Upper lobe of right lung (tissue), 1 donor: ENCODE measurements at regions not wholly inside any gene's neighbourhood (a gene's known extent, or its start where the extent isn't known, plus 50 kb on each side); places are given as distances from the start of the nearest gene placed in this dataset.

ENCODE experiments used
- ATAC-seq: fragments of 200-7000 bp; cut with Tn5 transposase; one replicate; pipeline ENCODE4 v1.9.1; 2020; ENCODE audit warnings: mild to moderate bottlenecking, moderate library complexity
- DNase-seq: peaks from one replicate; pipeline ENCODE4 v3.0.0-alpha.2; 2020
- H3K27ac ChIP-seq: fragments of 200-600 bp; one replicate; pipeline ENCODE4 v1.8.0; 2022
- H3K27me3 ChIP-seq: fragments of 200-600 bp; one replicate; pipeline ENCODE4 v1.8.0; 2022; ENCODE audit warnings: mild to moderate bottlenecking
- H3K36me3 ChIP-seq: fragments of 200-600 bp; one replicate; pipeline ENCODE4 v1.8.0; 2022
- H3K4me1 ChIP-seq: fragments of 200-600 bp; one replicate; pipeline ENCODE4 v1.8.0; 2022
- H3K4me3 ChIP-seq: fragments of 200-600 bp; one replicate; pipeline ENCODE4 v1.8.0; 2022; ENCODE audit warnings: mild to moderate bottlenecking
- H3K9me3 ChIP-seq: fragments of 200-600 bp; one replicate; pipeline ENCODE4 v1.8.0; 2022
- CTCF ChIP-seq: fragments of 200-600 bp; IDR thresholded peaks from one replicate; pipeline ENCODE4 v1.8.0; 2022; ENCODE audit warnings: antibody characterized with exemption
- intact Hi-C: fragments of 100-400 bp; cut with DNase I; formaldehyde crosslinking; loops from one replicate; pipeline ENCODE4 v1.11.0; 2022
- donor health status: DM: no; HTN: yes; CAD: no; lungs with severe emphysema.

DNA sequence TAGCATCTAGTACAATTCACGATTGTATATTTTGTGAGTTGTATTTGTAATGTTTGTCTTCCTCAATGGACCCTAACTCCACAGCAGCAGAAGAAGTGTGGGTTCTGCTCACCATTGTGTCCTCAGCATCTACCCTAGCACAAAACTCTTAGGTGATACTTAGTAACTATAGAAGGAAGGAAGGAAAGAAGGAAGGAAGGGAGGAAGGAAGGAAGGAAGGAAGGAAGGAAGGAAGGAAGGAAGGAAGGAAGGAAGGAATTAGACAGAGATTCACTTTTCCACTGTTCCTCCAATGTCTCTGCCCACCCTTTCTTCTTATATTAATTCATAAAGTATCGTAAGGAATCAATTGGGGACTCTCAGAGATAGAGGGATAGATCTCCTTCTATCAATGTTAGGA is 288.2 kb downstream of the NFIB start:
- DNase-seq, result no peak
- Histone ChIP-seq H3K4me1 (peaks cover 18% of the 10 kb centered on the region), H3K27ac (no peak overlapping the region), H3K4me3 (no peak overlapping the region), H3K27me3 (no peaks in the 10 kb centered on the region), H3K9me3 (no peaks in the 10 kb centered on the region), H3K36me3 (no peaks in the 10 kb centered on the region)
- no peak for TF ChIP-seq CTCF
- intact Hi-C loops, result no loop called here
- ATAC-seq, result no peak

- Histone ChIP-seq H3K27ac (no peak overlapping the region), H3K27me3 (no peaks in the 10 kb centered on the region), H3K9me3 (no peaks in the 10 kb centered on the region), H3K4me3 (no peak overlapping the region), H3K36me3 (no peaks in the 10 kb centered on the region), H3K4me1 (peaks cover 15% of the 10 kb centered on the region)
- DNase-seq (no peak), ATAC-seq (no peak)
- intact Hi-C loops, result no loop called here
- no peak for TF ChIP-seq CTCF
Observed at GRCh38 chr9:14023285-14023684, 290.7 kb downstream of the NFIB start.

GRCh38 chr9:14021871-14022525 is 291.9 kb downstream of the NFIB start:
- no peak overlapping the region for H3K4me3 ChIP-seq
- DNase-seq, result no peak
- no peak for TF ChIP-seq CTCF
- H3K27me3 ChIP-seq, result no peaks in the 10 kb centered on the region
- no peaks in the 10 kb centered on the region for H3K36me3 ChIP-seq
- no peaks in the 10 kb centered on the region for H3K9me3 ChIP-seq
- peaks cover 3% of the 10 kb centered on the region for H3K4me1 ChIP-seq
- intact Hi-C loops, result no loop called here
- H3K27ac ChIP-seq, result no peak overlapping the region
- no peak for ATAC-seq

DNA sequence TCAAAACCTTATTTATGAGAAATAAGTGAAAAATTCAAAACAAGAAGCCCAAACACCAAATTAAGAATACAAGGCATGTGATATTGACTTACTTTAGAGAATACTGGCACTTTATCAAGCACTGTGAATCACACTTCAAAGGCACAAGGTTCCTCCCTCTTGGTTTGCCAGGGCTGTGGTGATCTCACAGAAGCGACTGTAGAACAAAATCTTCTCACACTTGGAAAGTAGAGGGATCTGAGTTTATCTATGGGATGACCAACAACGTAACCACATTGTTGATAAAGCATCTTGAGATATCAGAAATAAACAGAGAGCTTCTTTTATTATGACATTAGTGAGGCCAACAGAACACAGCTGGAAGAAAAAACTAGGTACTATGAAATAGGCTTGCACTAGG is 295.9 kb downstream of the NFIB start:
- Histone ChIP-seq H3K27me3 (no peaks in the 10 kb centered on the region), H3K36me3 (no peaks in the 10 kb centered on the region), H3K27ac (no peak overlapping the region), H3K9me3 (no peaks in the 10 kb centered on the region), H3K4me3 (no peak overlapping the region), H3K4me1 (no peaks in the 10 kb centered on the region)
- ATAC-seq, result no peak
- no peak for DNase-seq
- intact Hi-C loops, result no loop called here
- TF ChIP-seq CTCF, result no peak

- Histone ChIP-seq H3K27me3 (no peaks in the 10 kb centered on the region), H3K27ac (no peak overlapping the region), H3K9me3 (no peaks in the 10 kb centered on the region), H3K4me3 (no peak overlapping the region), H3K4me1 (no peaks in the 10 kb centered on the region), H3K36me3 (no peaks in the 10 kb centered on the region)
- ATAC-seq (no peak), DNase-seq (no peak)
- TF ChIP-seq CTCF, result no peak
- intact Hi-C loops, result no loop called here
Observed at GRCh38 chr9:14014744-14015143, 299.2 kb downstream of the NFIB start.

DNA sequence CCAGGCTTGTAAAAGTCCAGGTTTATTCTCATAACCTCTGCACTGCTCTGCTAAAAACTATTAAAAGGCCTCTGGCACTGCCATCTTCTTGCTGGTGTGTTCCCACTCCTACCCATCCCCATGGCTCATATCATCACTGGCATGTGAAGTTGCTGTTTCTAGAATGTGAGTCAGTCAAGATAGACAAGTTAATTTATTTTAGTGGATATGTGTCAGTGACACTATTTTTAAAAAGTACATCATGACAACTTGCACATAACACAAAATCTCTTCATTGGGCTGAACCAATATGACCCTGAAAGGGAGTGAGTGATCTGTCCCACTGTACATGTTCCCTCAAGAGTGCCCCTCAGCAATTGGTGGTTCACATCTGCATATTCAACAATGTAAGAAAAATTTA is 299.7 kb downstream of the NFIB start:
- no peak for DNase-seq
- Histone ChIP-seq H3K9me3 (no peaks in the 10 kb centered on the region), H3K4me3 (no peak overlapping the region), H3K27me3 (no peaks in the 10 kb centered on the region), H3K27ac (no peak overlapping the region), H3K4me1 (no peaks in the 10 kb centered on the region), H3K36me3 (no peaks in the 10 kb centered on the region)
- no peak for TF ChIP-seq CTCF
- intact Hi-C loops, result no loop called here
- no peak for ATAC-seq
